ENCODE measurements at regions not wholly inside any gene's neighbourhood (a gene's known extent, or its start where the extent isn't known, plus 50 kb on each side); places are given as distances from the start of the nearest gene placed in this dataset.

GRCh38 chr16:26189536-26189935, 497.8 kb downstream of the HS3ST4 start:
- intact Hi-C loops (cut with micrococcal nuclease), result no loop called here
- DNase-seq, result no peak
- no peak overlapping the region for H3K27ac Mint-ChIP-seq

GRCh38 chr16:26194526-26194925, 502.8 kb downstream of the HS3ST4 start:
- intact Hi-C loops (cut with micrococcal nuclease), result no loop called here
- Mint-ChIP-seq H3K27ac (no peak overlapping the region), H3K4me1 (no peaks in the 10 kb centered on the region), H3K9me3 (no peaks in the 10 kb centered on the region), H3K36me3 (ENCODE audit: low read depth) (no peaks in the 10 kb centered on the region), H3K4me3 (no peak overlapping the region), H3K27me3 (no peaks in the 10 kb centered on the region)
- DNase-seq, result no peak

More at GRCh38 chr16:26189536-26189935, 497.8 kb downstream of the HS3ST4 start:
- Mint-ChIP-seq H3K9me3 (no peaks in the 10 kb centered on the region), H3K27me3 (no peaks in the 10 kb centered on the region), H3K4me1 (no peaks in the 10 kb centered on the region), H3K4me3 (no peak overlapping the region), H3K36me3 (ENCODE audit: low read depth) (no peaks in the 10 kb centered on the region)

- no peaks in the 10 kb centered on the region for H3K4me1 Mint-ChIP-seq
- no peaks in the 10 kb centered on the region for H3K27me3 Mint-ChIP-seq
- H3K27ac Mint-ChIP-seq, result no peak overlapping the region
- DNase-seq, result no peak
- intact Hi-C loops (cut with micrococcal nuclease), result no loop called here
- H3K9me3 Mint-ChIP-seq, result no peaks in the 10 kb centered on the region
- no peaks in the 10 kb centered on the region for H3K36me3 Mint-ChIP-seq (ENCODE audit: low read depth)
- H3K4me3 Mint-ChIP-seq, result no peak overlapping the region
Measured at GRCh38 chr16:26195225-26195624, 503.5 kb downstream of the HS3ST4 start.

- intact Hi-C loops (cut with micrococcal nuclease), result no loop called here
- DNase-seq, result no peak
- Mint-ChIP-seq H3K4me1 (no peaks in the 10 kb centered on the region), H3K27me3 (no peaks in the 10 kb centered on the region), H3K36me3 (ENCODE audit: low read depth) (no peaks in the 10 kb centered on the region), H3K27ac (no peak overlapping the region), H3K4me3 (no peak overlapping the region), H3K9me3 (no peaks in the 10 kb centered on the region)
Measured at GRCh38 chr16:26196310-26196709, 504.6 kb downstream of the HS3ST4 start.

GRCh38 chr16:26196802-26197201, 505.0 kb downstream of the HS3ST4 start:
- intact Hi-C loops (cut with micrococcal nuclease), result no loop called here
- H3K4me1 Mint-ChIP-seq, result no peaks in the 10 kb centered on the region
- H3K36me3 Mint-ChIP-seq (ENCODE audit: low read depth), result no peaks in the 10 kb centered on the region
- H3K4me3 Mint-ChIP-seq, result no peak overlapping the region
- no peak overlapping the region for H3K27ac Mint-ChIP-seq
- DNase-seq, result no peak
- no peaks in the 10 kb centered on the region for H3K9me3 Mint-ChIP-seq
- no peaks in the 10 kb centered on the region for H3K27me3 Mint-ChIP-seq

DNA sequence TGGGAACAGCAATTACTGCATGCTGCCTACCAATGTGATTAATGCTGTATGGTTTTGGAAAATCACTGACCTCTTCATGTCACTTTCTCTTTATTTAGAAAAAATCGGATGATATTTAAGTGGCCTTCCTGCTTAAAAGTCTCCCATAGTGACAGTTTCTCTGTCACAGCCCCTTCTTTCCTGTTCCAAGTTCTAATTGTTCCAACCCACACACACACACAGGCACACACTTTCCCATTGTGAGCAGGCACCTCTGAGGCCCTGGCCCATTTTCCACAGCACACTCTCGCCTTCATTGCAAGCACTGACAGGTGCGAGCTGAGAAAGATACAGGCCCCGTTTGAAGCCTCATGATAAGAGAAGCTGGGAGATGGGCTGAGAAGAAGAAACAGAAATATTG, 505.9 kb downstream of the HS3ST4 start:
- H3K36me3 Mint-ChIP-seq (ENCODE audit: low read depth), result no peaks in the 10 kb centered on the region
- no peak overlapping the region for H3K4me3 Mint-ChIP-seq
- H3K27me3 Mint-ChIP-seq, result no peaks in the 10 kb centered on the region
- no peak overlapping the region for H3K27ac Mint-ChIP-seq
- intact Hi-C loops (cut with micrococcal nuclease), result no loop called here
- no peaks in the 10 kb centered on the region for H3K9me3 Mint-ChIP-seq
- no peak for DNase-seq
- H3K4me1 Mint-ChIP-seq, result no peaks in the 10 kb centered on the region

DNA sequence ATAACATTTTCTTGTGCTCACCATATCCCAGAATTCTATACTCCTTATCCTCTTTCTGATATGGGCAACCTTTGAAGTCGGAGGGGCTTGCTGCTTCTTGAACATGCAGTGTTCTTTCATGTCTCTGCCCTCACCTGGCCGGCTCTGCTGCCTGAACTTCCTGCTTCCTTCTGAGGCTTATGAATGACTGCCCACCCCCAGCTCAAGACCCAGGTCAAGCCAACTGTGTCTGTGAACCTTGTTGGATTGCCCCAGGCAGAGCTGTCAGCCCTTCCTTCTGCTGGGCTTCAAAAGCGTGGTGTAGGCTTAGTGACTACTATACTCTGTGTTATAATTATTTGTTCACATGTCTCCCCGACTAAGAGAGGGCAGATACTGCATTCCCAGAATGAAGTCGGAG, 506.5 kb downstream of the HS3ST4 start:
- H3K27ac Mint-ChIP-seq, result no peak overlapping the region
- no peaks in the 10 kb centered on the region for H3K36me3 Mint-ChIP-seq (ENCODE audit: low read depth)
- H3K4me3 Mint-ChIP-seq, result no peak overlapping the region
- intact Hi-C loops (cut with micrococcal nuclease), result no loop called here
- H3K9me3 Mint-ChIP-seq, result no peaks in the 10 kb centered on the region
- no peak for DNase-seq
- H3K27me3 Mint-ChIP-seq, result no peaks in the 10 kb centered on the region
- H3K4me1 Mint-ChIP-seq, result no peaks in the 10 kb centered on the region

GRCh38 chr16:26204138-26204537, 512.4 kb downstream of the HS3ST4 start:
- H3K4me1 Mint-ChIP-seq, result peaks cover 1% of the 10 kb centered on the region
- H3K27ac Mint-ChIP-seq, result no peak overlapping the region
- peaks cover 2% of the 10 kb centered on the region for H3K27me3 Mint-ChIP-seq
- H3K9me3 Mint-ChIP-seq, result no peaks in the 10 kb centered on the region
- no peak overlapping the region for H3K4me3 Mint-ChIP-seq
- no peaks in the 10 kb centered on the region for H3K36me3 Mint-ChIP-seq (ENCODE audit: low read depth)
- no peak for DNase-seq
- intact Hi-C loops (cut with micrococcal nuclease), result no loop called here

DNA sequence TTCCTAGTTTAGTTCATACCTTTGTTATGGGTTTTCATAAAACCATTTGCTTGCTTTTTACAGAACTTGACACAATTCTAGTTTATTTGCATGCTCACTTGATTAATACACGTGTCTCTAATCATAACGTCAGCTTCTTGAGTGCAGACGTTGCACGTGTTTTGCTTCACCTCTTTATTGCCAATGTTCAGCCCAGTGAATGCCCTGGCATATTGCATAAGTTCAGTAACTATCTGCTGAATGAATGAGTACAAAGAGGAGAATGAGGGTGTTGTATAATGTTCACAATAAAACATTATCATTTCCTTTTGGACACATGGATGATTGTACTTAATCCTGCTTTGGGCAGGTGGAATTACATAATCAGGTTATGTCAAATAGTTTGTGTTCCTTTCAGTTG, 519.8 kb downstream of the HS3ST4 start:
- Mint-ChIP-seq H3K9me3 (peaks cover 5% of the 10 kb centered on the region), H3K4me3 (no peak overlapping the region), H3K4me1 (no peaks in the 10 kb centered on the region), H3K36me3 (ENCODE audit: low read depth) (no peaks in the 10 kb centered on the region), H3K27me3 (peaks cover 5% of the 10 kb centered on the region), H3K27ac (no peak overlapping the region)
- intact Hi-C loops (cut with micrococcal nuclease), result no loop called here
- DNase-seq, result no peak

- no peak overlapping the region for H3K4me3 Mint-ChIP-seq
- DNase-seq, result no peak
Measured at GRCh38 chr16:26212599-26212998, 520.8 kb downstream of the HS3ST4 start.

DNA sequence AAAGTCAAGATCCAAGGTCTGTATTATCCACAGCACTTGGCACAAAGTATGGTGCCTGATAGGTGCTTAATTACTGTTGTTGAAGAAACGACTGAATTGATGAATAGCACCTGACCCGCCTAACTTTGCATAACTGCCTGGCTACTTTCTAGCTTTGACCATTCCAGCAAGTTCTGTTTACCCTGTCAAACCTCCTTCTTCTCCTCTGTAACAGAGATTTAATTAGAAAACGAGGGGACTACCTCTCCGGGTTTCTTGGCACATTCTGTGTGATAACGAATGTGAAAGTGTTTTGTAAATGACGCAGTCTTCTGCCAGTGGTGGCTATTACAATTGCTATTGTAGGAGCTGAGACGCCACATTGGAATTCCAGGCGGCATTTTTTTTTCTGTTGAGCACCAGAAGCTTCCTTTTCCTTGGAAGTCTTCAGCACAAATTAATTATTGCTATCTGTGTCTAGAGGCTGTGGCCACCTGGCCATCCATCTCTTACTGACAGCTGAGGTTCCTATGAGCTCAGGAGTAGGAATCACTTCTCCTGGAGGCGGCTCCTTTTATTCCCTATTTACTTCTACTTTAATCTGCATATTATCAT, 522.9 kb downstream of the HS3ST4 start:
- peaks cover 5% of the 10 kb centered on the region for H3K27me3 Mint-ChIP-seq
- intact Hi-C loops (cut with micrococcal nuclease), result no loop called here
- H3K27ac Mint-ChIP-seq, result no peak overlapping the region
- DNase-seq, result no peak
- no peaks in the 10 kb centered on the region for H3K4me1 Mint-ChIP-seq
- H3K9me3 Mint-ChIP-seq, result peaks cover 5% of the 10 kb centered on the region
- no peaks in the 10 kb centered on the region for H3K36me3 Mint-ChIP-seq (ENCODE audit: low read depth)
- H3K4me3 Mint-ChIP-seq, result no peak overlapping the region

More at GRCh38 chr16:26212599-26212998, 520.8 kb downstream of the HS3ST4 start:
- H3K27me3 Mint-ChIP-seq, result peaks cover 5% of the 10 kb centered on the region
- intact Hi-C loops (cut with micrococcal nuclease), result no loop called here
- no peaks in the 10 kb centered on the region for H3K4me1 Mint-ChIP-seq
- peaks cover 5% of the 10 kb centered on the region for H3K9me3 Mint-ChIP-seq
- no peak overlapping the region for H3K27ac Mint-ChIP-seq
- no peaks in the 10 kb centered on the region for H3K36me3 Mint-ChIP-seq (ENCODE audit: low read depth)

GRCh38 chr16:26220894-26221293, 529.1 kb downstream of the HS3ST4 start:
- Mint-ChIP-seq H3K27ac (no peak overlapping the region), H3K4me3 (no peak overlapping the region), H3K9me3 (no peaks in the 10 kb centered on the region), H3K27me3 (peaks cover 19% of the 10 kb centered on the region), H3K4me1 (peaks cover 2% of the 10 kb centered on the region), H3K36me3 (ENCODE audit: low read depth) (no peaks in the 10 kb centered on the region)
- no peak for DNase-seq
- intact Hi-C loops (cut with micrococcal nuclease), result no loop called here

DNA sequence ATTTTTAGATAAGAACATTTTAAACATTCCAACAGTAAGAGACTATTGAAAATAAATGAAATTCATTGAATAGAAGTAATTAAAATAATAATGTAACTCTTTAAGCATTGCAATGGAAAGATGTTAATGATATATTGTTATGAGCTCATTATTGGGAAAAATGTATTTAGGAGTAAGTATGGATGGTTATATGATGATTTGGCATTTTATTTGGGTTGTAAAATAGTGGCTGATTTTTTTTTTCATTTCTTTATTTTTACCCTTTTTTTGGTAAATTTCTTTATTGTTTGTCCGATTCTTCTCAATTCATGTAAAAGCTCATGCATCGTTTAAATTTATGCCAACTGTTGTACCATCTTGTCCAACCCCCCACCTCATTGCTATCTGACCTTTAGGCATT, 539.9 kb downstream of the HS3ST4 start:
- no peak overlapping the region for H3K4me3 Mint-ChIP-seq
- no peaks in the 10 kb centered on the region for H3K36me3 Mint-ChIP-seq (ENCODE audit: low read depth)
- H3K4me1 Mint-ChIP-seq, result no peaks in the 10 kb centered on the region
- no peak overlapping the region for H3K27ac Mint-ChIP-seq
- H3K27me3 Mint-ChIP-seq, result peaks cover 2% of the 10 kb centered on the region
- no peak for DNase-seq
- intact Hi-C loops (cut with micrococcal nuclease), result no loop called here
- H3K9me3 Mint-ChIP-seq, result no peaks in the 10 kb centered on the region

DNA sequence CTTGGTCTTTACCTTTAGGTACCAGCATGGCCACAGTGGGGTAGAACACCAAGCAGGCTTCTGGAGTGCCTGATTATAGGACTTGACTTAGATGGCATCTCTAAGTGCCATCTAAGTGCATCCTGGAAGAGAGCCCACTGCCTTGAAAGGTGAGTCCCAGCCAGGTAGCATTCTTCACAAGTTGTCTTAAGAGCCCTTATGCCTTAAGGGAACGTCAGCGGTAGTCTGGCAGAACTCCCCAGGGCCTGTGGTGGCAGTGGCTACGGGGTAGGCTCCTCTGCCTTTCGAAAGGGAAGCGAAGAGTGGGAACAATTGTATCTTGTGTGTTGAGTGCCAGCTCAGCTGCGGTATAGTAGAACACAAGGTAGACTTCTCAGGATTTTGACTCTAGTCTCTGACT, 549.0 kb downstream of the HS3ST4 start:
- no peak overlapping the region for H3K4me3 Mint-ChIP-seq
- no peak for DNase-seq
- H3K9me3 Mint-ChIP-seq, result peaks cover 6% of the 10 kb centered on the region
- peaks cover 3% of the 10 kb centered on the region for H3K27me3 Mint-ChIP-seq
- H3K36me3 Mint-ChIP-seq (ENCODE audit: low read depth), result no peaks in the 10 kb centered on the region
- no peak overlapping the region for H3K27ac Mint-ChIP-seq
- intact Hi-C loops (cut with micrococcal nuclease), result no loop called here
- H3K4me1 Mint-ChIP-seq, result no peaks in the 10 kb centered on the region

GRCh38 chr16:26247063-26247462, 555.3 kb downstream of the HS3ST4 start:
- no peak overlapping the region for H3K27ac Mint-ChIP-seq
- H3K4me3 Mint-ChIP-seq, result no peak overlapping the region
- peaks cover 9% of the 10 kb centered on the region for H3K9me3 Mint-ChIP-seq
- H3K36me3 Mint-ChIP-seq (ENCODE audit: low read depth), result no peaks in the 10 kb centered on the region
- H3K4me1 Mint-ChIP-seq, result no peaks in the 10 kb centered on the region
- intact Hi-C loops (cut with micrococcal nuclease), result no loop called here
- peaks cover 3% of the 10 kb centered on the region for H3K27me3 Mint-ChIP-seq
- no peak for DNase-seq

Measured in activated CD4-positive, alpha-beta T cell treated with anti-CD3 and anti-CD28 coated beads, Interleukin-2, amount 10 ng/mL, durations not matched to agents 24 days and 14 days (primary cell).